Endodermal cell (in vitro differentiated cells): ENCODE measurements at regions not wholly inside any gene's neighbourhood (a gene's known extent, or its start where the extent isn't known, plus 50 kb on each side); places are given as distances from the start of the nearest gene placed in this dataset.

Experiments used
- DNase-seq: peaks from one replicate; pipeline ENCODE4 v3.0.0-alpha.2; 2017
- H3K27ac ChIP-seq: 2 replicates; pipeline ENCODE4 v1.5.1; 2013; ENCODE audit warnings: mild to moderate bottlenecking, low read depth, low read length, moderate library complexity
- H3K27me3 ChIP-seq: 2 replicates; pipeline ENCODE4 v1.6.1; 2013; ENCODE audit warnings: mild to moderate bottlenecking, low read length, moderate library complexity; ENCODE audit not compliant: insufficient read depth, control insufficient read depth, poor library complexity, severe bottlenecking
- H3K36me3 ChIP-seq: 2 replicates; pipeline ENCODE4 v1.7.0; 2013; ENCODE audit warnings: mild to moderate bottlenecking, low read length, moderate library complexity; ENCODE audit not compliant: control insufficient read depth, insufficient read depth
- H3K4me1 ChIP-seq: one replicate; pipeline ENCODE4 v1.7.0; 2013; ENCODE audit warnings: low read length; ENCODE audit not compliant: control insufficient read depth, insufficient read depth
- H3K4me3 ChIP-seq: 2 replicates; pipeline ENCODE4 v1.5.1; 2013; ENCODE audit warnings: mild to moderate bottlenecking, low read length, moderate library complexity
- H3K9ac ChIP-seq: 2 replicates; pipeline ENCODE4 v1.6.1; 2013; ENCODE audit warnings: mild to moderate bottlenecking, low read length, moderate library complexity; ENCODE audit not compliant: poor library complexity, severe bottlenecking; ENCODE audit errors: extremely low read depth
- H3K9me3 ChIP-seq: 2 replicates; pipeline ENCODE4 v1.6.1; 2013; ENCODE audit warnings: mild to moderate bottlenecking, low read length, moderate library complexity; ENCODE audit not compliant: control insufficient read depth
- H3K27ac Mint-ChIP-seq: 2 replicates; pipeline ENCODE4 v1.8.0; 2020; ENCODE audit warnings: mixed read lengths
- H3K27me3 Mint-ChIP-seq: 2 replicates; pipeline ENCODE4 v1.8.0; 2021; ENCODE audit warnings: mild to moderate bottlenecking, mixed read lengths; ENCODE audit not compliant: insufficient read depth
- H3K36me3 Mint-ChIP-seq: 2 replicates; pipeline ENCODE4 v1.8.0; 2020; ENCODE audit warnings: low read depth, mixed read lengths
- H3K4me1 Mint-ChIP-seq: 2 replicates; pipeline ENCODE4 v1.8.0; 2020; ENCODE audit warnings: mixed read lengths
- H3K4me3 Mint-ChIP-seq: 2 replicates; pipeline ENCODE4 v1.8.0; 2020; ENCODE audit warnings: mild to moderate bottlenecking, moderate library complexity, mixed read lengths
- H3K9me3 Mint-ChIP-seq: 2 replicates; pipeline ENCODE4 v1.8.0; 2020; ENCODE audit warnings: mild to moderate bottlenecking, mixed read lengths
- WGBS, 2 experiments: methylation state at CpG; one replicate each; pipeline versions ENCODE4 v1.1.5 to v1.1.7; 2013; ENCODE audit warnings: missing lambda C conversion rate in 2 of 2, mixed read lengths in 1 of 2; ENCODE audit not compliant: insufficient coverage in 1 of 2, insufficient read length in 1 of 2; 5-methylcytosine and 5-hydroxymethylcytosine counted together
- TF ChIP-seq, protein P1 (sequence below): fragments of 200-600 bp; sonication (generic); conservative IDR thresholded peaks from 2 replicates; pipeline ENCODE4 v1.5.0; 2021; ENCODE audit warnings: antibody characterized with exemption, mild to moderate bottlenecking

DNA sequence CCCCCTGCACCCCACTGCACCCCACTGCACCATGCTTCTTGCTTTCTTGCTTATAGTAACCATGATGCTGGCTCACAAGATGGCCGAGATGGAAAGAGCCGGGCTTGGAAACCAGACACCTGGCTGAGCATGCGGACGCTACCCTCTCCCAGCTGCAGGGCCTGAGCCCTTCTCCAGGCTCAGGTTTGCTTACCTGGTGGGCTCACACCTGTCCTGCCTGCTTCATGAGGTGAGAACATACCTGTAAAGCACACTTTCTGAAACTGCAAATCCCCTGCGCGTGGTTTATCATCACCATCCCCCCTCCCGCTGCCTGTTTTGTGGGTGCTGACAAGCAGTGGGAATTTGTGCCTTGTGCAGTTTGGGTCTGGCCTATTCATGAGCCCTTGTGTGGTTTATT is 302.7 kb downstream of the GLRX3 start:
- H3K4me3 Mint-ChIP-seq, result no peak overlapping the region
- TF ChIP-seq, protein P1, sequence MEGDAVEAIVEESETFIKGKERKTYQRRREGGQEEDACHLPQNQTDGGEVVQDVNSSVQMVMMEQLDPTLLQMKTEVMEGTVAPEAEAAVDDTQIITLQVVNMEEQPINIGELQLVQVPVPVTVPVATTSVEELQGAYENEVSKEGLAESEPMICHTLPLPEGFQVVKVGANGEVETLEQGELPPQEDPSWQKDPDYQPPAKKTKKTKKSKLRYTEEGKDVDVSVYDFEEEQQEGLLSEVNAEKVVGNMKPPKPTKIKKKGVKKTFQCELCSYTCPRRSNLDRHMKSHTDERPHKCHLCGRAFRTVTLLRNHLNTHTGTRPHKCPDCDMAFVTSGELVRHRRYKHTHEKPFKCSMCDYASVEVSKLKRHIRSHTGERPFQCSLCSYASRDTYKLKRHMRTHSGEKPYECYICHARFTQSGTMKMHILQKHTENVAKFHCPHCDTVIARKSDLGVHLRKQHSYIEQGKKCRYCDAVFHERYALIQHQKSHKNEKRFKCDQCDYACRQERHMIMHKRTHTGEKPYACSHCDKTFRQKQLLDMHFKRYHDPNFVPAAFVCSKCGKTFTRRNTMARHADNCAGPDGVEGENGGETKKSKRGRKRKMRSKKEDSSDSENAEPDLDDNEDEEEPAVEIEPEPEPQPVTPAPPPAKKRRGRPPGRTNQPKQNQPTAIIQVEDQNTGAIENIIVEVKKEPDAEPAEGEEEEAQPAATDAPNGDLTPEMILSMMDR, result no peak
- no peaks in the 10 kb centered on the region for H3K4me1 Mint-ChIP-seq
- no peak overlapping the region for H3K27ac Mint-ChIP-seq
- H3K27me3 Mint-ChIP-seq, result peaks cover 5% of the 10 kb centered on the region
- Histone ChIP-seq H3K9me3 (no peaks in the 10 kb centered on the region), H3K27me3 (no peaks in the 10 kb centered on the region), H3K9ac (no peak overlapping the region), H3K36me3 (no peaks in the 10 kb centered on the region), H3K27ac (no peak overlapping the region), H3K4me3 (no peak overlapping the region), H3K4me1 (no peaks in the 10 kb centered on the region)
- H3K36me3 Mint-ChIP-seq, result no peaks in the 10 kb centered on the region
- DNase-seq, result peak; percentile 21
- H3K9me3 Mint-ChIP-seq, result peaks cover 3% of the 10 kb centered on the region
- WGBS, 2 experiments, result 92 to 97% methylated on average over 6 to 7 of the region's 7 CpGs

- TF ChIP-seq, protein P1, result no peak
- no peaks in the 10 kb centered on the region for H3K36me3 Mint-ChIP-seq
- Histone ChIP-seq H3K27me3 (no peaks in the 10 kb centered on the region), H3K9me3 (no peaks in the 10 kb centered on the region), H3K4me3 (no peak overlapping the region), H3K27ac (no peak overlapping the region), H3K9ac (no peak overlapping the region), H3K36me3 (no peaks in the 10 kb centered on the region), H3K4me1 (no peaks in the 10 kb centered on the region)
- no peaks in the 10 kb centered on the region for H3K4me1 Mint-ChIP-seq
- H3K27ac Mint-ChIP-seq, result no peak overlapping the region
- peaks cover 5% of the 10 kb centered on the region for H3K27me3 Mint-ChIP-seq
- DNase-seq, result peak; percentile 20
- 94% methylated on average over 6 of the region's 6 CpGs; no CpG with 5 or more reads in 1 of the 2 experiments for WGBS, 2 experiments
- H3K9me3 Mint-ChIP-seq, result no peaks in the 10 kb centered on the region
- no peak overlapping the region for H3K4me3 Mint-ChIP-seq
Measured at GRCh38 chr10:130439766-130440165, 303.6 kb downstream of the GLRX3 start.

GRCh38 chr10:130440494-130440893 is 304.3 kb downstream of the GLRX3 start:
- Histone ChIP-seq H3K27me3 (no peaks in the 10 kb centered on the region), H3K9me3 (no peaks in the 10 kb centered on the region), H3K27ac (no peak overlapping the region), H3K36me3 (no peaks in the 10 kb centered on the region), H3K9ac (no peak overlapping the region), H3K4me1 (no peaks in the 10 kb centered on the region), H3K4me3 (no peak overlapping the region)
- Mint-ChIP-seq H3K4me1 (no peaks in the 10 kb centered on the region), H3K27ac (no peak overlapping the region), H3K27me3 (peaks cover 5% of the 10 kb centered on the region), H3K4me3 (no peak overlapping the region), H3K36me3 (no peaks in the 10 kb centered on the region), H3K9me3 (no peaks in the 10 kb centered on the region)
- TF ChIP-seq, protein P1, result no peak
- 79 to 85% methylated on average over 3 to 5 of the region's 5 CpGs for WGBS, 2 experiments
- DNase-seq, result peak; percentile 16
